SKM-1 treated with dmso at 0.1 percent for 144 hours (cell line): ENCODE measurements at regions not wholly inside any gene's neighbourhood (a gene's known extent, or its start where the extent isn't known, plus 50 kb on each side); places are given as distances from the start of the nearest gene placed in this dataset.

ENCODE experiments used
- DNase-seq: peaks from one replicate; lab custom pipeline; 2025; ENCODE audit not compliant: unreplicated experiment; lab: John Stamatoyannopoulos, UW

DNA sequence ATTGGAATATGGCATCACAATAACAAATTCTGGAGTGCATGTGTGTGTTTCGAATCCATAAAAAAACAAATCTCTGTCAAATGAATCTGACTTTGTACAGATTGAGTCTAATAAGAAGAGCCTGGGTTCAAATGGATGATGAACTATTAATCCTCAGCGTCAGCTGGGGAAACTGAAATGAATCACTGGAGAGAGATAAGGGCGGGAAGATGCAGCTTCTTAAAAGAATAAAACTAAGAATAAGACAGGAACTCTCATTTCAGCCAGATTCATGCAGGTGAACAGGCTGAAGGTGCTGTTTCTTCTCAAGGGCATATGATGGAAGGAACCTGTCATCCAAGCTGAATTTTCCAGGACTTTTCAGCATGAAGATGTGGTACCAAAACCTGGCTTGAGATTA is 202.6 kb upstream of the TRIB2 start:
- no peak for DNase-seq

- DNase-seq = no peak
Observed at GRCh38 chr2:12514631-12515437, 201.9 kb upstream of the TRIB2 start.

- no peak for DNase-seq
Observed at GRCh38 chr2:12515871-12516270, 200.9 kb upstream of the TRIB2 start.

- no peak for DNase-seq
Observed at GRCh38 chr2:12533337-12534005, 183.3 kb upstream of the TRIB2 start.

DNA sequence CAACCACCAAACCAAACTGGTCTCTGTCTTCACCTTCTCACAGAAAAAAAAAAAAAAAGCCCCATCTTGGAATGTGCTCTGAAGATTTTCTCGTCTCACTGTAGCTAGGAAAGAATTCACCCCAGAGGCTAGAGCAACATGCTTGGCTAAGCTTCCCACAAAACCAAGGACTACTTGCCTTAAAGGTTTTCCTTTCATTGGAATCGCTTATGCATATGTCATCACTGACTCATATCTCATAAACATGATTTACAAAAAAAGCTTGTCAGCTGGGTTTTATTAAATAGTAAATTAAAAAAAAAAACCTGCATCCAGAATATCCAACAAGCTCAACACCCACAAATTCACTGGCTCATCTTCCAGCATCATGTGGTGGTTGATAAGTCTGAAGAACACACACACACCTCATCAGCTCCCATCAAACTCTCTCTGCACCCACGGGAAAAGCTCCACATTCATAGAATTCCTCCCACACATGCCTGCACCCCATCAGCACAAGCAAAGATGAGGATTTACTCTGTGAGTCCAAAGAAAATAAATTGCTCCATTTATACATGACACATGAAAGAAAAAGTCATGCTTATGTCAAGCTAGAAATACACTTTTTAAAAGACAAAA is 182.0 kb upstream of the TRIB2 start:
- DNase-seq = no peak

DNA sequence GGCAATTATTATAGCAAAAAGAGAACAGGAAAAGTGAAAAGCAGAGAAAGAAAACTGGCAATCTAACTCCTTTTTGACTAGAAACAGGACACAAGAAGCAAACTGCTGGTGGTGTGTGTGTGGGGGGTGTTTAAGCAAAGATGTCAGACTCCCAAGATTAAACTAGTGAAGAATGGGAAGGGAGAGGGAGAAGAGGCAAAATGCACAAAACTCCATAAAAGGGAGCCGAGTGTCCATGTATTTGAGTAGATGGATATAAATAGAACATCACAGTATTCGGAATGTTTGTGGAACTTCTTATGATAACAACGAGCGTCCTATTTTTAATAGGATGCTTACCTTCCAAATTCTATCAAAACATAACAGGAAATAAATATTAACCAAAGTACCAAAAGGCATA is 179.8 kb upstream of the TRIB2 start:
- no peak for DNase-seq

DNA sequence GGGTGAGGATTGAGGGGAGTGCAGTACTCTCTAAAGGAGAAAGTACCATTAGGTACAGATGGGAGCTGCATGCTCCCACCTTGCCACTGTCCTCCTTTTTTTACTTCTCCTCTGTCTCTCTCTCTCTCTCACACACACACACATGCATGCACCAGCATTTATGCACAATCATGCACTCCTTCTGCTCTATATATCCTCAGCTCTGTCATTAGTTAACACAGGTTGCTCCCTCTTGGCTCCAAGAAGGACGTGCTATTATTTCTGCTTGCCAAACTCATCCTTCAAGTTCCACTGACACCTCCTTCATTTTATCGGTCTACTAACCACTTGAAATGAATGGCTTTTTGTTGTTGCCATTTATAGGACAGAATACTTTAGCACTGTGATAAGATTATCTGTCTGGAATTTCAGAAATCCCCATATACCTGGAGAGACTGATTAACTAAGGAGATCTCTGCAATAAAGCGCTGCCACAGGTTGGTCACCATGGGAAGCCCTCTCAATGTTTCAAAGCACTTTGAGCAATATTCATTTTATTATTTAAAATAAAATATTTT is 178.5 kb upstream of the TRIB2 start:
- DNase-seq = no peak

GRCh38 chr2:12539336-12539735 is 177.4 kb upstream of the TRIB2 start:
- DNase-seq = no peak

GRCh38 chr2:12539776-12540562 is 176.8 kb upstream of the TRIB2 start:
- no peak for DNase-seq

GRCh38 chr2:12543076-12543977 is 173.4 kb upstream of the TRIB2 start:
- DNase-seq = no peak

- DNase-seq = no peak
Observed at GRCh38 chr2:12543978-12544558, 172.7 kb upstream of the TRIB2 start.

DNA sequence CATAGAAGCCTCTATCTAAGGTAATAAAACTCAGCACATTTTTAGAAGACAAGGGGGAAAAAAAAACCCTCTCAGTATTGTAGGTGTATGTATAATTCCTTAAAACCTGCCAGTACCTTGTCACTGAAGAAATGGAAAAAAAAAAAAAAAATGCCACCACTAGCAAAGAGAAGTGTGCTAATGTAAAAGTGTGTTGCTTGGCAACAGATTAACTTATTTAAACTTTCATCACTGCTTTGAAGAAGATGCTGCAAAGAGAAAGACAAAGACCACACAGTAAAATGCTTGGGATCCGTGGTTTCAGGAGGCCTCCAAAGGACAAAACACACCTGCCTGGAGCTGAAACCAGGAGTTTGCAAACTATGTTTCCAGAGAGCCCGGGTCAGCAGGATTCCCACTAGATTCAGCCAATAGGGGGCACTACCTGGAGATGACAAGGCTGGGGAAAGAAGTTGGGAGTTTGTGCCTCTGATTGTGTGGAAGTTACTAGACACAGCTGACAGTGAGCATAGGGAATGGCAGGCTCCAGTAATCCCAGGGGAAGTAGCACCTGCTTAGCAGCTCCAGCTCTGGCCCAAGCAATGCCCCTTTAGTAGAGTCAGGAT is 169.1 kb upstream of the TRIB2 start:
- no peak for DNase-seq

- DNase-seq = no peak
Observed at GRCh38 chr2:12548906-12549305, 167.8 kb upstream of the TRIB2 start.

DNA sequence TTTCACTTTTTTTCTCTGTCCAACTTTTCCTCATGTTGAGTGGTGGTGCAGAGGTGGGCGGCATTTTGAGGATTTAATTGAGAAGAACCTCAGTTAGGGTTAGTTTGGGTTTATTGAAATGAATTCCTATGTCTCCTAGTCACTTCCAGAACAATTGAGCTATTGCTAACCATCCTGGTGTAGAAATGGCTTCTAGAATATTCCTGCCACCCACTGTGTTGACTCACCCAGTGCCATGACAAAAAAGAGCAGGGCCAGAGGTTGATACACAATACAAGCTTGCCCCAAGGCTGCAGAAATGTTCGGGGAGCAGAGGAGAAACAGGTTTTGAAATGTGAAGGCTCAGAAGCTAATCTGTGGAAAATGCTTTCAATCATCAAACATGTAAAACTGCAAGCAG is 167.1 kb upstream of the TRIB2 start:
- DNase-seq = no peak

- DNase-seq = no peak
Observed at GRCh38 chr2:12552092-12552491, 164.6 kb upstream of the TRIB2 start.

DNA sequence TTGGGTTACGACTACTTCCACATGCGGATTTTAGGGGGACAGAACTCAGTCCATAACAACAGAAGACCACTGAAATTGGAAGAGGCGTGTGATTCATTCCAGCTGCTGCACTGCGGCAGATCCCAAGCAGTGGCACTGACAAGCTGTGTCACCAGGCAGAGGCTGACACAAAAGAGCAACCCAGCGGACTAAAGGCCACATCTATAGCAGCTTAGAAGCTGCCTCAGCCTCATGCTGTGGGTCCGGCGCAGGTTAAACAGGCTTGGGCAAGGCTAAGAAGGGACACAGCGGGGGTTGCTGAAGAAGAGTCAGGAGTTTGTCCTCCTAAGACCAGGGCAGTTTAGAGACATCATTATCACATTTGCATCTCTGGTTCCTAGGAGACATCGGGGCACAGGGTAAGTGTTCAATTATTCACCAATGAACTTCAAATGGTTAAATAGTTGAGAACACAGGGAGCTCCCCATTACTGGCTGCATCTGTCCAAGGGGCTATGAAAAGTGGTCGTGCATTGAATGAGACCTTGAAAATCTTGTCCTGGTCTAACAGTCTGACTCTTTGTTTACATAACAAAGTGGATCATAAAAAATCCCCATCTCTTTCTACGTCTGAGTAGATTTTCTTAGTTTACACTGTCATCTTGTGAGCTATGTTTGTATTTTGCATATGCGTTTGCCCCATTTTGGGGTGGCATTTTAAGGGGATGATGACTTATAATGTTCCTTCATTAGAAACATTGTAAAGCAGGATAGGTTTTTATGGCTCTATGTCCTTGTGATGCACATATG is 162.3 kb upstream of the TRIB2 start:
- DNase-seq = no peak

DNA sequence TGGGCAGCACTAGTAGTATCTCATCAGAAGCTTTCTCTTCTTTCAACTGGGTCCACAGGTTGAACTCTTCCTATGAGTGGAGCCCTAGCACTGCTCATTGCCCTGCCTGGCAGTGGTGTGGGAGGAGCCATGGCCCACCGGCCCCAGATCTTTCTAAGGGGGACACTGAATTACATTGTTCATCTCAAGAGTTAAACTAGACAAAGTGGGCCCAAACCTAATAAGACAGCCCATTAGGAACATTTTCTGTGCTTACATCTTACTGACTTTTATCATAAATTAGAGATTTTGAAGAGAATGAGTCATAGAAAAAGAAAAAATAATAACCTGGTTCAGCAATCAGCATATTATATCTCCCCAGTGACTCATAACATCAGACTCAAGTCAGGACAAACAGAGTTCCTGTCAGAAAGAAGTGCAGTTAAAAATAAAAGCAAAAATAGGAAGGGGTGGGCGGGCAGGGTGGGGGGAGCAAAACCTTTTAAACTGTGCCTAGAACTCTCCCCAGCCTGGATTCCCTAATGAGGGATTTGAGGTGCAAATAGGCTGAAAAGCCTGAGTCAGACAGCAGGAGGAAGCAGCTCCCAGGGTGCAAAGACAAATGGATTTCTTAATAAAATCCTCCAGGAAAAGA is 161.6 kb upstream of the TRIB2 start:
- no peak for DNase-seq

GRCh38 chr2:12556762-12557161 is 160.0 kb upstream of the TRIB2 start:
- DNase-seq = no peak
